Loucy (cell line): ENCODE measurements at regions not wholly inside any gene's neighbourhood (a gene's known extent, or its start where the extent isn't known, plus 50 kb on each side); places are given as distances from the start of the nearest gene placed in this dataset.

ENCODE experiments used
- H2AFZ ChIP-seq: fragments of 200-600 bp; sonication (generic); 2 replicates; pipeline ENCODE4 v1.6.0; 2016; ENCODE audit warnings: antibody characterized with exemption, mild to moderate bottlenecking, low read length, moderate library complexity
- H3F3A ChIP-seq: fragments of 200-600 bp; 2 replicates; pipeline ENCODE4 v1.6.0; 2016; ENCODE audit warnings: antibody characterized with exemption, low read depth, mild to moderate bottlenecking
- H3K27me3 ChIP-seq: fragments of 200-600 bp; sonication (generic); 2 replicates; pipeline ENCODE4 v1.6.1; 2014; ENCODE audit warnings: low read length, mild to moderate bottlenecking; ENCODE audit not compliant: insufficient read depth, poor library complexity, severe bottlenecking
- H3K36me3 ChIP-seq: fragments of 200-600 bp; sonication (generic); 2 replicates; pipeline ENCODE4 v1.6.1; 2016; ENCODE audit warnings: low read length; ENCODE audit not compliant: insufficient read depth
- H3K4me1 ChIP-seq: fragments of 200-600 bp; sonication (generic); 2 replicates; pipeline ENCODE4 v1.5.1; 2014; ENCODE audit warnings: low read length, mild to moderate bottlenecking; ENCODE audit not compliant: insufficient read depth, poor library complexity, severe bottlenecking
- H3K4me2 ChIP-seq: fragments of 200-600 bp; sonication (generic); 2 replicates; pipeline ENCODE4 v1.6.0; 2014; ENCODE audit warnings: antibody characterized with exemption, low read length, low read depth, mild to moderate bottlenecking; ENCODE audit not compliant: poor library complexity, severe bottlenecking
- H3K4me3 ChIP-seq: fragments of 200-600 bp; sonication (generic); 2 replicates; pipeline ENCODE4 v1.5.1; 2014; ENCODE audit warnings: low read length, mild to moderate bottlenecking, mixed read lengths; ENCODE audit not compliant: poor library complexity, severe bottlenecking
- H3K79me2 ChIP-seq: fragments of 200-600 bp; sonication (generic); 2 replicates; pipeline ENCODE4 v1.6.1; 2014; ENCODE audit warnings: low read length; ENCODE audit not compliant: insufficient read depth
- H3K9ac ChIP-seq: fragments of 200-600 bp; sonication (generic); 2 replicates; pipeline ENCODE4 v1.6.0; 2014; ENCODE audit warnings: mild to moderate bottlenecking, low read depth, low read length, moderate library complexity; ENCODE audit not compliant: poor library complexity, severe bottlenecking
- H3K9me2 ChIP-seq: fragments of 200-600 bp; sonication (generic); replicated peaks from 2 replicates; pipeline ENCODE4 v1.6.1; 2016; ENCODE audit warnings: low read depth, low read length, mixed read lengths
- H3K9me3 ChIP-seq: fragments of 200-600 bp; sonication (generic); 2 replicates; pipeline ENCODE4 v1.6.1; 2014; ENCODE audit warnings: mild to moderate bottlenecking, antibody characterized with exemption, low read length, low read depth; ENCODE audit not compliant: insufficient read depth
- H4K20me1 ChIP-seq: fragments of 200-600 bp; sonication (generic); 2 replicates; pipeline ENCODE4 v1.6.0; 2014; ENCODE audit warnings: antibody characterized with exemption, low read length, mild to moderate bottlenecking; ENCODE audit not compliant: insufficient read depth, poor library complexity, severe bottlenecking
- EZH2phosphoT487 ChIP-seq: fragments of 200-600 bp; IDR thresholded peaks from 2 replicates; pipeline ENCODE4 v1.6.1; 2018; ENCODE audit warnings: antibody characterized with exemption, mild to moderate bottlenecking, moderate library complexity, borderline replicate concordance
- TF ChIP-seq, protein P1 (sequence below): fragments of 200-600 bp; sonication (generic); conservative IDR thresholded peaks from 2 replicates; pipeline ENCODE4 v1.5.1; 2014; ENCODE audit warnings: mild to moderate bottlenecking, antibody characterized with exemption, low read length

DNA sequence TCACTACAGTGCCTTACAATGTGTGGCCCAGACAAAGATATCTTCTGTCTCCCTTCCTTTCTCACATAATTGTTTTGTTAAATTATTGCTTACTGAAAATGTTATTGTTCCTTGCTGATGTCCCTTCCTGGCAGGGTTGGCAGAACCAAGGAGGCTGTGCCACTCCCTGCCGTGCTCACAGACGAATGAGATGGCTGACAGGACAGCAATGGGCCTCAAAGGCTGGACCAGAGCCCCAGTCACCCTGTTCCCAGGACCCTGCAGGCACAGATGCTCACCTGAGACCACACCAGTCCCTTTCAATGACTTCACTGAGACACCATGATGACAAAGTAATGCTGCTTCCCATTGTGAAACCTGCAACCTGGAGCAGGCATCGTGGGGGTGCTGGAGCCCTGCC, 375.1 kb downstream of the HACE1 start:
- Histone ChIP-seq H2AFZ (no peak overlapping the region), H3K9me3 (no peaks in the 10 kb centered on the region), H3F3A (no peaks in the 10 kb centered on the region), H3K79me2 (no peaks in the 10 kb centered on the region), H4K20me1 (no peaks in the 10 kb centered on the region), H3K9ac (no peak overlapping the region), H3K4me2 (no peak overlapping the region), H3K36me3 (no peaks in the 10 kb centered on the region), H3K4me3 (no peak overlapping the region), H3K27me3 (no peaks in the 10 kb centered on the region), H3K4me1 (no peaks in the 10 kb centered on the region), H3K9me2 (no peaks in the 10 kb centered on the region)
- TF ChIP-seq EZH2phosphoT487: no peak
- TF ChIP-seq, protein P1, sequence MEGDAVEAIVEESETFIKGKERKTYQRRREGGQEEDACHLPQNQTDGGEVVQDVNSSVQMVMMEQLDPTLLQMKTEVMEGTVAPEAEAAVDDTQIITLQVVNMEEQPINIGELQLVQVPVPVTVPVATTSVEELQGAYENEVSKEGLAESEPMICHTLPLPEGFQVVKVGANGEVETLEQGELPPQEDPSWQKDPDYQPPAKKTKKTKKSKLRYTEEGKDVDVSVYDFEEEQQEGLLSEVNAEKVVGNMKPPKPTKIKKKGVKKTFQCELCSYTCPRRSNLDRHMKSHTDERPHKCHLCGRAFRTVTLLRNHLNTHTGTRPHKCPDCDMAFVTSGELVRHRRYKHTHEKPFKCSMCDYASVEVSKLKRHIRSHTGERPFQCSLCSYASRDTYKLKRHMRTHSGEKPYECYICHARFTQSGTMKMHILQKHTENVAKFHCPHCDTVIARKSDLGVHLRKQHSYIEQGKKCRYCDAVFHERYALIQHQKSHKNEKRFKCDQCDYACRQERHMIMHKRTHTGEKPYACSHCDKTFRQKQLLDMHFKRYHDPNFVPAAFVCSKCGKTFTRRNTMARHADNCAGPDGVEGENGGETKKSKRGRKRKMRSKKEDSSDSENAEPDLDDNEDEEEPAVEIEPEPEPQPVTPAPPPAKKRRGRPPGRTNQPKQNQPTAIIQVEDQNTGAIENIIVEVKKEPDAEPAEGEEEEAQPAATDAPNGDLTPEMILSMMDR: no peak

DNA sequence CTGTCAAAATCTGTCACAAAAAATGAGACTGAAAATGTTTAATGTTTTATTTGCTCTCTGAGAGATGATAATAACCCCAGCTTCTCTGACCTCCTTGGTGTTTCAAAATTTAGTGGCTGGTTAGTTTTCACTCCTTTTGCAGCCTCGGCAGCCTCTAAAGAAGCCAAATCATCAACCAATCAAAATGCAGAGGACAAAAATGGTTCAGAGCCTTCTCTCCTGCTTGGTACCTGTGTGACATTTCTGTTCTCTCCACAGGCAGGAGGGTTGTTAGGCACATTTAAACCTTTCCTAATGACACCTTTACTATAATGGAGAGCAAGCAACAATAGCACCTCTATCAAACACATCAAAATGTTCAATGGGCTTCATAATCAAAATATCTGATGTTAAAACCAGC, 375.5 kb downstream of the HACE1 start:
- H3K9me2 ChIP-seq: no peaks in the 10 kb centered on the region
- no peak overlapping the region for H3K4me2 ChIP-seq
- no peaks in the 10 kb centered on the region for H3K79me2 ChIP-seq

DNA sequence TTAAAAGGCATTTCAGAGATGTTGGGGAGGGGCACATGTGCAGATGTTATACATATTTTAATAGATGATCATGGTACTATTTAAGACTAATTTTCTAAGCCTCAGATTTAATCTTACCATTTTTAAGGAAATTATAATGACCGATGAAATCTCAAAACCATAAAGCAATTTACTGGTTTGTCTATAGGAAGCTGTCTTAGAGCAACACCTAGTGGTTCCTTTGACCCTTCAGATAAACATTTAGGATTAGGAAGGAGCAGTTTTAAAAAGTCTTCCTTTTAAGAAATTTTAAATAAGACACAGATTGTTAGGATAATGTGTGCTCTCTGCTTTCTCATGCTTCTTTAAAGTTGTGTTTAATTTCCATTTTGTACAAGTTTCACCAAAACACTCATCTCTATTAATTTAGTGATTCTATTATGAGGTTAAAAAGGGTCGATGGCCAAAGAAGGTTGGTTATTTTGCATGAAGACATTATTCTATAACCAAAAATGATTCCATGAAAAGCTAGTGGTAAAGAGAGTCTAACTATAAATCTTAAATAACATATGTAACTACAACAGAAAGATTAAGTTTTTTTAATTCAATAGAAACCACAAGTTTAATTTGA, 376.4 kb downstream of the HACE1 start:
- no peak overlapping the region for H3K9ac ChIP-seq
- H3F3A ChIP-seq: no peaks in the 10 kb centered on the region
- TF ChIP-seq, protein P1: peak; percentile 72
- TF ChIP-seq EZH2phosphoT487: no peak
- H3K9me2 ChIP-seq: no peaks in the 10 kb centered on the region
- H3K79me2 ChIP-seq: no peaks in the 10 kb centered on the region
- H4K20me1 ChIP-seq: no peaks in the 10 kb centered on the region
- H3K36me3 ChIP-seq: no peaks in the 10 kb centered on the region
- no peaks in the 10 kb centered on the region for H3K9me3 ChIP-seq
- H3K4me3 ChIP-seq: no peak overlapping the region
- H3K27me3 ChIP-seq: no peaks in the 10 kb centered on the region
- H3K4me1 ChIP-seq: no peaks in the 10 kb centered on the region
- H3K4me2 ChIP-seq: no peak overlapping the region
- no peak overlapping the region for H2AFZ ChIP-seq

More for the DNA sequence above, 375.5 kb downstream of the HACE1 start:
- TF ChIP-seq, protein P1: no peak
- TF ChIP-seq EZH2phosphoT487: no peak
- no peaks in the 10 kb centered on the region for H4K20me1 ChIP-seq
- no peaks in the 10 kb centered on the region for H3K36me3 ChIP-seq
- H3K9me3 ChIP-seq: no peaks in the 10 kb centered on the region
- no peaks in the 10 kb centered on the region for H3F3A ChIP-seq
- no peaks in the 10 kb centered on the region for H3K27me3 ChIP-seq
- no peak overlapping the region for H2AFZ ChIP-seq
- no peak overlapping the region for H3K4me3 ChIP-seq
- H3K9ac ChIP-seq: no peak overlapping the region
- H3K4me1 ChIP-seq: no peaks in the 10 kb centered on the region
